ENCODE measurements at regions not wholly inside any gene's neighbourhood (a gene's known extent, or its start where the extent isn't known, plus 50 kb on each side); places are given as distances from the start of the nearest gene placed in this dataset.

DNA sequence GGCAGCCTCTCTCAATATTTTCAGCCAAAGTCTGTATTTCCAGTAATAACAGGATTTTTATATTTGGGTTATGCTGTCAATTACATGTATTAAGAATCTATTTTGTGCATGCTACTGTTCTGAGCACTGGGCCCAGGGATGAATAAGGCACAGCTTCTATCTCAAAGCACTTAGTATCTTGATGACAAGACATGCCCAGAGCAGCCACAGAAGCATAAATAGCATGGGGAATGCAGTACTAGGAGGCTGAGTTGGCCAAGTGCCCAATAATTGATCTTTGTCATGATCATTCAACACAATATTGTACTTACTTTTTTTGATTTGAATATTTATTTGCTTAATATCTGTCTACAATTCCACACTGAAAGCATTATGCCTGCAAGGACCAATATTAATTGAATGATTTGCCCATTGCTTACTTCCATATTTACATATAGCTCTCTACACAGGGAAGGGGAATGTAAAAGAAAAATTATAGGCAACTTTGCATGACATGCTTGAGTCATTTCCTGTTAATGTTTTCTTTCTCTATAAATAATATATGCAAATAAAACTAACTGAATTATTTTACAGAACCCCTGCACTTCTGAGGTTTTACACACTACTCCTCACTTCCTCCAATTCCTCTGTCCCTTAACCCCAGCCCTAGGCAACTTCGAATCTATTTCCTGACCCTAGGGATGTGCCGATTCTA lies 298.9 kb upstream of the BMP2 start (continued):
- TF ChIP-seq, protein P1, sequence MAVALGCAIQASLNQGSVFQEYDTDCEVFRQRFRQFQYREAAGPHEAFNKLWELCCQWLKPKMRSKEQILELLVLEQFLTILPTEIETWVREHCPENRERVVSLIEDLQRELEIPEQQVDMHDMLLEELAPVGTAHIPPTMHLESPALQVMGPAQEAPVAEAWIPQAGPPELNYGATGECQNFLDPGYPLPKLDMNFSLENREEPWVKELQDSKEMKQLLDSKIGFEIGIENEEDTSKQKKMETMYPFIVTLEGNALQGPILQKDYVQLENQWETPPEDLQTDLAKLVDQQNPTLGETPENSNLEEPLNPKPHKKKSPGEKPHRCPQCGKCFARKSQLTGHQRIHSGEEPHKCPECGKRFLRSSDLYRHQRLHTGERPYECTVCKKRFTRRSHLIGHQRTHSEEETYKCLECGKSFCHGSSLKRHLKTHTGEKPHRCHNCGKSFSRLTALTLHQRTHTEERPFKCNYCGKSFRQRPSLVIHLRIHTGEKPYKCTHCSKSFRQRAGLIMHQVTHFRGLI (tag by site-specific recombination; IDR thresholded peaks at IDR 0.05), result no peak
- TF ChIP-seq ZNF473 (tag by site-specific recombination; IDR thresholded peaks at IDR 0.05) (no peak), ZNF354C (tag by site-specific recombination; IDR thresholded peaks at IDR 0.05; ENCODE audit: borderline replicate concordance, low read depth) (no peak), KLF7 (tag by site-specific recombination; IDR thresholded peaks at IDR 0.05; ENCODE audit: borderline replicate concordance) (no peak), ZNF654 (tag by site-specific recombination; IDR thresholded peaks at IDR 0.05; ENCODE audit: low read depth) (no peak)
- TF ChIP-seq, protein P2, sequence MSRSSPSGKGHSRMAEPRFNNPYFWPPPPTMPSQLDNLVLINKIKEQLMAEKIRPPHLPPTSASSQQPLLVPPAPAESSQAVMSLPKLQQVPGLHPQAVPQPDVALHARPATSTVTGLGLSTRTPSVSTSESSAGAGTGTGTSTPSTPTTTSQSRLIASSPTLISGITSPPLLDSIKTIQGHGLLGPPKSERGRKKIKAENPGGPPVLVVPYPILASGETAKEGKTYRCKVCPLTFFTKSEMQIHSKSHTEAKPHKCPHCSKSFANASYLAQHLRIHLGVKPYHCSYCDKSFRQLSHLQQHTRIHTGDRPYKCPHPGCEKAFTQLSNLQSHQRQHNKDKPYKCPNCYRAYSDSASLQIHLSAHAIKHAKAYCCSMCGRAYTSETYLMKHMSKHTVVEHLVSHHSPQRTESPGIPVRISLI (tag by site-specific recombination; IDR thresholded peaks at IDR 0.05), result no peak

DNA sequence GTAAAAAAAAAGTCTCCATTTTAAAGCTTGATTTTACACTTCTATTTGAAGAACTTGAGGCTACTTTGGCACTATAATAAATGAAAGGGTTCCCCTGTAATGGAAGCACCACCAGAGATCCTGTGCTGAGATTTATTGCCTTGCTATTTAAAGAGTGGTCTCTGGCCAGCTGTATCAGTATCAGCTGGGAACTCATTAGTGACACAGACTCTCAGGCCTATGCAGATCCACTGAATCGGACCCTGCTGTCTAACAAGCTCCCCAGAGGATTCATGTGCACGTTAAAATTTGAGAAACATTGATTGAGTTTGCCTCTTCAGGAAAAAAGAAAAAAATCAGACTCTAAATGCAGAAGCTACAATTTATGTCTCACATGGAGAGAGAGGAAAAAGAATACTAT lies 299.9 kb upstream of the BMP2 start:
- H3K36me3 ChIP-seq (ENCODE audit: control insufficient read depth in 2 of 2, insufficient read depth in 1 of 2, low read length in 2 of 2), result no peaks in the 10 kb centered on the region
- POLR2A ChIA-PET, result no interaction called here
- no peak for TF ChIP-seq ZBTB21 (tag by site-specific recombination; IDR thresholded peaks at IDR 0.05)
- no peak for TF ChIP-seq ZNF626 (tag by site-specific recombination; IDR thresholded peaks at IDR 0.05)
- no peak for TF ChIP-seq ZNF76 (tag by site-specific recombination; IDR thresholded peaks at IDR 0.05; ENCODE audit: borderline replicate concordance, low read depth)
- no peak for TF ChIP-seq TCF7L2 (IDR thresholded peaks at IDR 0.05; ENCODE audit: borderline replicate concordance, low read depth, low read length)
- TF ChIP-seq, protein P3, sequence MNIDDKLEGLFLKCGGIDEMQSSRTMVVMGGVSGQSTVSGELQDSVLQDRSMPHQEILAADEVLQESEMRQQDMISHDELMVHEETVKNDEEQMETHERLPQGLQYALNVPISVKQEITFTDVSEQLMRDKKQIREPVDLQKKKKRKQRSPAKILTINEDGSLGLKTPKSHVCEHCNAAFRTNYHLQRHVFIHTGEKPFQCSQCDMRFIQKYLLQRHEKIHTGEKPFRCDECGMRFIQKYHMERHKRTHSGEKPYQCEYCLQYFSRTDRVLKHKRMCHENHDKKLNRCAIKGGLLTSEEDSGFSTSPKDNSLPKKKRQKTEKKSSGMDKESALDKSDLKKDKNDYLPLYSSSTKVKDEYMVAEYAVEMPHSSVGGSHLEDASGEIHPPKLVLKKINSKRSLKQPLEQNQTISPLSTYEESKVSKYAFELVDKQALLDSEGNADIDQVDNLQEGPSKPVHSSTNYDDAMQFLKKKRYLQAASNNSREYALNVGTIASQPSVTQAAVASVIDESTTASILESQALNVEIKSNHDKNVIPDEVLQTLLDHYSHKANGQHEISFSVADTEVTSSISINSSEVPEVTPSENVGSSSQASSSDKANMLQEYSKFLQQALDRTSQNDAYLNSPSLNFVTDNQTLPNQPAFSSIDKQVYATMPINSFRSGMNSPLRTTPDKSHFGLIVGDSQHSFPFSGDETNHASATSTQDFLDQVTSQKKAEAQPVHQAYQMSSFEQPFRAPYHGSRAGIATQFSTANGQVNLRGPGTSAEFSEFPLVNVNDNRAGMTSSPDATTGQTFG (tag by site-specific recombination; IDR thresholded peaks at IDR 0.05; ENCODE audit: borderline replicate concordance), result no peak
- TF ChIP-seq SETDB1 (IDR thresholded peaks at IDR 0.05; ENCODE audit: insufficient read length, low read length), result no peak
- no peak for TF ChIP-seq ZNF514 (tag by site-specific recombination; IDR thresholded peaks at IDR 0.05)
- TF ChIP-seq ZNF529 (tag by site-specific recombination; IDR thresholded peaks at IDR 0.05; ENCODE audit: insufficient replicate concordance), result no peak
- no peak for TF ChIP-seq ZIC2 (tag by site-specific recombination; IDR thresholded peaks at IDR 0.05)
- no peak for TF ChIP-seq ZNF138 (tag by site-specific recombination; IDR thresholded peaks at IDR 0.05; ENCODE audit: borderline replicate concordance)
- TF ChIP-seq ZNF473 (tag by site-specific recombination; IDR thresholded peaks at IDR 0.05), result no peak
- no peak for TF ChIP-seq OVOL3 (tag by site-specific recombination; IDR thresholded peaks at IDR 0.05)
- TF ChIP-seq, protein P4, sequence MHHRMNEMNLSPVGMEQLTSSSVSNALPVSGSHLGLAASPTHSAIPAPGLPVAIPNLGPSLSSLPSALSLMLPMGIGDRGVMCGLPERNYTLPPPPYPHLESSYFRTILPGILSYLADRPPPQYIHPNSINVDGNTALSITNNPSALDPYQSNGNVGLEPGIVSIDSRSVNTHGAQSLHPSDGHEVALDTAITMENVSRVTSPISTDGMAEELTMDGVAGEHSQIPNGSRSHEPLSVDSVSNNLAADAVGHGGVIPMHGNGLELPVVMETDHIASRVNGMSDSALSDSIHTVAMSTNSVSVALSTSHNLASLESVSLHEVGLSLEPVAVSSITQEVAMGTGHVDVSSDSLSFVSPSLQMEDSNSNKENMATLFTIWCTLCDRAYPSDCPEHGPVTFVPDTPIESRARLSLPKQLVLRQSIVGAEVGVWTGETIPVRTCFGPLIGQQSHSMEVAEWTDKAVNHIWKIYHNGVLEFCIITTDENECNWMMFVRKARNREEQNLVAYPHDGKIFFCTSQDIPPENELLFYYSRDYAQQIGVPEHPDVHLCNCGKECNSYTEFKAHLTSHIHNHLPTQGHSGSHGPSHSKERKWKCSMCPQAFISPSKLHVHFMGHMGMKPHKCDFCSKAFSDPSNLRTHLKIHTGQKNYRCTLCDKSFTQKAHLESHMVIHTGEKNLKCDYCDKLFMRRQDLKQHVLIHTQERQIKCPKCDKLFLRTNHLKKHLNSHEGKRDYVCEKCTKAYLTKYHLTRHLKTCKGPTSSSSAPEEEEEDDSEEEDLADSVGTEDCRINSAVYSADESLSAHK (tag by site-specific recombination; IDR thresholded peaks at IDR 0.05), result no peak
- TF ChIP-seq, protein P5, sequence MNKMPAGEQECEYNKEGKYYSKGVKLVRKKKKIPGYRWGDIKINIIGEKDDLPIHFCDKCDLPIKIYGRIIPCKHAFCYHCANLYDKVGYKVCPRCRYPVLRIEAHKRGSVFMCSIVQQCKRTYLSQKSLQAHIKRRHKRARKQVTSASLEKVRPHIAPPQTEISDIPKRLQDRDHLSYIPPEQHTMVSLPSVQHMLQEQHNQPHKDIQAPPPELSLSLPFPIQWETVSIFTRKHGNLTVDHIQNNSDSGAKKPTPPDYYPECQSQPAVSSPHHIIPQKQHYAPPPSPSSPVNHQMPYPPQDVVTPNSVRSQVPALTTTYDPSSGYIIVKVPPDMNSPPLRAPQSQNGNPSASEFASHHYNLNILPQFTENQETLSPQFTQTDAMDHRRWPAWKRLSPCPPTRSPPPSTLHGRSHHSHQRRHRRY (tag by site-specific recombination; IDR thresholded peaks at IDR 0.05), result no peak
- no peak for TF ChIP-seq GFI1B (tag by site-specific recombination; IDR thresholded peaks at IDR 0.05)
- TF ChIP-seq, protein P6, sequence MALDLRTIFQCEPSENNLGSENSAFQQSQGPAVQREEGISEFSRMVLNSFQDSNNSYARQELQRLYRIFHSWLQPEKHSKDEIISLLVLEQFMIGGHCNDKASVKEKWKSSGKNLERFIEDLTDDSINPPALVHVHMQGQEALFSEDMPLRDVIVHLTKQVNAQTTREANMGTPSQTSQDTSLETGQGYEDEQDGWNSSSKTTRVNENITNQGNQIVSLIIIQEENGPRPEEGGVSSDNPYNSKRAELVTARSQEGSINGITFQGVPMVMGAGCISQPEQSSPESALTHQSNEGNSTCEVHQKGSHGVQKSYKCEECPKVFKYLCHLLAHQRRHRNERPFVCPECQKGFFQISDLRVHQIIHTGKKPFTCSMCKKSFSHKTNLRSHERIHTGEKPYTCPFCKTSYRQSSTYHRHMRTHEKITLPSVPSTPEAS (tag by site-specific recombination; IDR thresholded peaks at IDR 0.05), result no peak
- no peak for TF ChIP-seq ZNF747 (tag by site-specific recombination; IDR thresholded peaks at IDR 0.05)
- TF ChIP-seq, protein P2 (tag by site-specific recombination; IDR thresholded peaks at IDR 0.05), result no peak
- CTCF ChIA-PET, result no interaction called here
- H3K9me3 ChIP-seq (ENCODE audit: control insufficient read depth, insufficient read depth, low read depth, low read length), result no peaks in the 10 kb centered on the region
- H3K4me1 ChIP-seq (ENCODE audit: control insufficient read depth, insufficient read depth, low read length), result no peaks in the 10 kb centered on the region
- no peak overlapping the region for H3K4me3 ChIP-seq (ENCODE audit: low read depth, low read length)
- no peak overlapping the region for H3K27ac ChIP-seq (ENCODE audit: extremely low read depth, low read depth, low read length)
